ENCODE measurements at regions not wholly inside any gene's neighbourhood (a gene's known extent, or its start where the extent isn't known, plus 50 kb on each side); places are given as distances from the start of the nearest gene placed in this dataset.

GRCh38 chr3:75140904-75141615 is 523.1 kb upstream of the FRG2C start:
- TF ChIP-seq PATZ1 (CRISPR knock-in tag; IDR thresholded peaks at IDR 0.05; ENCODE audit: borderline replicate concordance), result no peak
- no peak for TF ChIP-seq ZNF8 (CRISPR knock-in tag; IDR thresholded peaks at IDR 0.05)
- no peak for TF ChIP-seq ZFP30 (CRISPR knock-in tag; IDR thresholded peaks at IDR 0.05)
- TF ChIP-seq CSDC2 (CRISPR knock-in tag; IDR thresholded peaks at IDR 0.05), result no peak
- no peak for TF ChIP-seq ZC3H10 (CRISPR knock-in tag; IDR thresholded peaks at IDR 0.05)
- no peak for TF ChIP-seq CREB5 (CRISPR knock-in tag; IDR thresholded peaks at IDR 0.05; ENCODE audit: low read depth)
- no peak for TF ChIP-seq TCF4 (CRISPR knock-in tag; IDR thresholded peaks at IDR 0.05; ENCODE audit: borderline replicate concordance)
- TF ChIP-seq CSRNP3 (CRISPR knock-in tag; IDR thresholded peaks at IDR 0.05), result no peak
- no peak for TF ChIP-seq ZFP3 (CRISPR knock-in tag; IDR thresholded peaks at IDR 0.05)

All from SK-N-SH treated with all-trans-retinoic acid at 6 μM for 48 hours (cell line).